MM.1S (cell line): ENCODE measurements at regions not wholly inside any gene's neighbourhood (a gene's known extent, or its start where the extent isn't known, plus 50 kb on each side); places are given as distances from the start of the nearest gene placed in this dataset.

Source experiments
- DNase-seq: peaks from one replicate; pipeline ENCODE4 v3.0.0-alpha.2; 2015
- H2AFZ ChIP-seq: fragments of 300-600 bp; sonication (generic); 2 replicates; pipeline ENCODE4 v1.6.0; 2016; ENCODE audit warnings: antibody characterized with exemption, low read length
- H3F3A ChIP-seq: fragments of 300-600 bp; sonication (generic); 2 replicates; pipeline ENCODE4 v1.6.1; 2016; ENCODE audit warnings: mild to moderate bottlenecking, antibody characterized with exemption, low read length, moderate library complexity, mixed read lengths; ENCODE audit not compliant: insufficient read depth
- H3K27ac ChIP-seq: fragments of 300-600 bp; sonication (generic); 2 replicates; pipeline ENCODE4 v1.5.1; 2016; ENCODE audit warnings: mild to moderate bottlenecking, low read length
- H3K27me3 ChIP-seq: fragments of 300-600 bp; sonication (generic); replicated peaks from 2 replicates; pipeline ENCODE4 v1.6.0; 2016; ENCODE audit warnings: low read length; ENCODE audit not compliant: insufficient read depth
- H3K36me3 ChIP-seq: fragments of 300-600 bp; sonication (generic); replicated peaks from 2 replicates; pipeline ENCODE4 v1.6.1; 2016; ENCODE audit warnings: mild to moderate bottlenecking, low read length, mixed read lengths; ENCODE audit not compliant: insufficient read depth
- H3K4me1 ChIP-seq: fragments of 300-600 bp; sonication (generic); 2 replicates; pipeline ENCODE4 v1.6.1; 2016; ENCODE audit warnings: low read length, mixed read lengths
- H3K4me2 ChIP-seq: fragments of 300-600 bp; sonication (generic); 2 replicates; pipeline ENCODE4 v1.6.0; 2016; ENCODE audit warnings: low read depth, low read length
- H3K4me3 ChIP-seq: fragments of 300-600 bp; sonication (generic); 2 replicates; pipeline ENCODE4 v1.5.1; 2016; ENCODE audit warnings: low read length, mixed read lengths
- H3K79me2 ChIP-seq: fragments of 300-600 bp; sonication (generic); 2 replicates; pipeline ENCODE4 v1.6.1; 2016; ENCODE audit warnings: mixed run types, low read length, mixed read lengths
- H3K9ac ChIP-seq: fragments of 300-600 bp; sonication (generic); 2 replicates; pipeline ENCODE4 v1.6.1; 2016; ENCODE audit warnings: low read length, mixed read lengths
- H3K9me2 ChIP-seq: fragments of 300-600 bp; sonication (generic); replicated peaks from 2 replicates; pipeline ENCODE4 v1.6.1; 2016; ENCODE audit warnings: mild to moderate bottlenecking, low read length, mixed read lengths; ENCODE audit not compliant: insufficient read depth
- H3K9me3 ChIP-seq: fragments of 300-600 bp; sonication (generic); replicated peaks from 2 replicates; pipeline ENCODE4 v1.6.1; 2016; ENCODE audit warnings: mild to moderate bottlenecking, low read length, mixed read lengths; ENCODE audit not compliant: insufficient read depth
- H4K20me1 ChIP-seq: fragments of 300-600 bp; sonication (generic); 2 replicates; pipeline ENCODE4 v1.6.1; 2016; ENCODE audit warnings: mild to moderate bottlenecking, low read length, moderate library complexity, mixed read lengths; ENCODE audit not compliant: insufficient read depth
- CTCF ChIP-seq: fragments of 300-600 bp; sonication (generic); IDR thresholded peaks from 2 replicates; pipeline ENCODE4 v1.5.1; 2016; ENCODE audit warnings: antibody characterized with exemption, low read length, mixed read lengths
- EZH2 ChIP-seq: fragments of 300-600 bp; sonication (generic); optimal IDR thresholded peaks from 2 replicates; pipeline ENCODE3; 2017; ENCODE audit warnings: low read depth, mild to moderate bottlenecking, antibody characterized with exemption, low read length, mixed read lengths
- EZH2phosphoT487 ChIP-seq: fragments of 300-600 bp; sonication (generic); IDR thresholded peaks from 2 replicates; pipeline ENCODE4 v1.6.1; 2018; ENCODE audit warnings: antibody characterized with exemption, low read length

DNA sequence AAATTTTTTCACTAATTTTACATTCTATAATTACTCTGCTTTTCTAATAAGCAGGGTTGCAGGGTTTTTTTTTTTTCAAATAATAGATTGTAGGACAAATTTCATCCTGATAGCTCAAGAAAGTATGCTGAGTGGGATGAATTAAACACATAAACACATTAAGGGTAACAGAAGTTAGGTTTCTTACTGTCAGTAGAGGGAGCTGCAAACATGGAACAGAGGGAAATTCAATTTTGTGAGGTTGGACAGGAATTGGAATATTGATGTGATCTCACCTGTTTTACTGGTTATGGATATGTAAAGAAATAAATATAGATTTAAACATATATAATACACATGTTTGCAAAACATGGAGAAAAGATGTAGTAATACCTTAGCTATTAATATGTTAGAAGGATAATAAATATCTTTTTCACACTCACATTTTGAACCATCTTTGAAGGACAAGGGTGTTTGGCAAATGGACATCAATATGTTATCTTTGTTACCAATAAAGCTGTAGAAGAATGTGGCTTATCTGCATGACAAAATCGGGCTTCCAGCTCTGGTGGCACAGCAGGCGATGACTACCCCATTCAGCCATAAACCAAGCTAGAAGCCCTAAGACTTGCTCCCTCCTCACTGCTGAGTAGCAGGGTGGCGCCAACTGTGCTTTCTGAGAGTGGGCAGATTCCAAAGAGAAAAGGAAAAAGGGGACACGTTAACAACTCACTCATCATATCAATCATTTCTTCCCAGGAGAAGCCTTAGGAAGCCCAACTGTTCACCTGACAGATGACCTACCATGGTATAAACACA, 1257.4 kb downstream of the GATA3 start:
- H2AFZ ChIP-seq: no peak overlapping the region
- no peaks in the 10 kb centered on the region for H3K27me3 ChIP-seq
- H3F3A ChIP-seq: no peaks in the 10 kb centered on the region
- no peak overlapping the region for H3K27ac ChIP-seq
- no peaks in the 10 kb centered on the region for H3K4me1 ChIP-seq
- no peak overlapping the region for H3K4me2 ChIP-seq
- DNase-seq: no peak
- H3K9me2 ChIP-seq: no peaks in the 10 kb centered on the region
- no peaks in the 10 kb centered on the region for H3K79me2 ChIP-seq
- H3K36me3 ChIP-seq: no peaks in the 10 kb centered on the region
- no peak overlapping the region for H3K9ac ChIP-seq
- no peak for TF ChIP-seq EZH2phosphoT487
- no peak for TF ChIP-seq EZH2
- TF ChIP-seq CTCF: peak; percentile 18; the same call in 1 of the 2 replicates
- H3K9me3 ChIP-seq: no peaks in the 10 kb centered on the region
- no peak overlapping the region for H3K4me3 ChIP-seq
- H4K20me1 ChIP-seq: no peaks in the 10 kb centered on the region

- H4K20me1 ChIP-seq: no peaks in the 10 kb centered on the region
- H2AFZ ChIP-seq: no peak overlapping the region
- H3K4me2 ChIP-seq: no peak overlapping the region
- TF ChIP-seq CTCF (no peak), EZH2 (no peak), EZH2phosphoT487 (no peak)
- H3K27ac ChIP-seq: no peak overlapping the region
- H3K9ac ChIP-seq: no peak overlapping the region
- no peak for DNase-seq
- no peaks in the 10 kb centered on the region for H3K27me3 ChIP-seq
- no peaks in the 10 kb centered on the region for H3K36me3 ChIP-seq
- H3K79me2 ChIP-seq: no peaks in the 10 kb centered on the region
- H3F3A ChIP-seq: no peaks in the 10 kb centered on the region
- H3K9me3 ChIP-seq: no peaks in the 10 kb centered on the region
- no peaks in the 10 kb centered on the region for H3K9me2 ChIP-seq
- H3K4me3 ChIP-seq: no peak overlapping the region
- no peaks in the 10 kb centered on the region for H3K4me1 ChIP-seq
Observed at GRCh38 chr10:9315292-9315691, 1260.8 kb downstream of the GATA3 start.

GRCh38 chr10:9331583-9332008, 1277.1 kb downstream of the GATA3 start:
- no peaks in the 10 kb centered on the region for H3K36me3 ChIP-seq
- no peak overlapping the region for H3K9ac ChIP-seq
- no peak overlapping the region for H2AFZ ChIP-seq
- H3K27ac ChIP-seq: no peak overlapping the region
- H3F3A ChIP-seq: no peaks in the 10 kb centered on the region
- H3K4me1 ChIP-seq: no peaks in the 10 kb centered on the region
- H4K20me1 ChIP-seq: no peaks in the 10 kb centered on the region
- no peaks in the 10 kb centered on the region for H3K9me3 ChIP-seq
- H3K4me3 ChIP-seq: no peak overlapping the region
- peak overlapping the region; percentile 18; the same call in 1 of the 2 replicates for H3K4me2 ChIP-seq
- TF ChIP-seq CTCF: peak; percentile 81
- no peak for TF ChIP-seq EZH2phosphoT487
- DNase-seq: peak; percentile 77
- H3K79me2 ChIP-seq: no peaks in the 10 kb centered on the region
- H3K9me2 ChIP-seq: no peaks in the 10 kb centered on the region
- H3K27me3 ChIP-seq: no peaks in the 10 kb centered on the region
